KMS-11 (cell line): ENCODE measurements at regions not wholly inside any gene's neighbourhood (a gene's known extent, or its start where the extent isn't known, plus 50 kb on each side); places are given as distances from the start of the nearest gene placed in this dataset.

ENCODE experiments used
- H2AFZ ChIP-seq: fragments of 200-600 bp; sonication (generic); 2 replicates; pipeline ENCODE4 v1.6.1; 2016; ENCODE audit warnings: antibody characterized with exemption, mixed run types, low read depth
- H3K27ac ChIP-seq: fragments of 200-600 bp; sonication (generic); 2 replicates; pipeline ENCODE4 v1.6.1; 2016; ENCODE audit warnings: mild to moderate bottlenecking, mixed run types
- H3K27me3 ChIP-seq: fragments of 200-600 bp; sonication (generic); 2 replicates; pipeline ENCODE4 v1.6.1; 2017; ENCODE audit warnings: mild to moderate bottlenecking, low read depth, mixed run types, moderate library complexity; ENCODE audit not compliant: insufficient read depth
- H3K36me3 ChIP-seq: fragments of 200-600 bp; sonication (generic); 2 replicates; pipeline ENCODE4 v1.6.1; 2017; ENCODE audit warnings: mild to moderate bottlenecking, mixed run types; ENCODE audit not compliant: insufficient read depth
- H3K4me1 ChIP-seq: fragments of 200-600 bp; sonication (generic); 2 replicates; pipeline ENCODE4 v1.6.1; 2016; ENCODE audit warnings: mild to moderate bottlenecking, low read depth, mixed run types; ENCODE audit not compliant: poor library complexity, severe bottlenecking
- H3K4me2 ChIP-seq: fragments of 200-600 bp; sonication (generic); 2 replicates; pipeline ENCODE4 v1.7.0; 2016; ENCODE audit warnings: mild to moderate bottlenecking, mixed run types
- H3K4me3 ChIP-seq: fragments of 200-600 bp; sonication (generic); IDR thresholded peaks from 2 replicates; pipeline ENCODE4 v1.6.1; 2017; ENCODE audit warnings: low read depth, low read length, mixed read lengths; ENCODE audit not compliant: insufficient read depth
- H3K79me2 ChIP-seq: fragments of 200-600 bp; sonication (generic); 2 replicates; pipeline ENCODE4 v1.6.1; 2016; ENCODE audit warnings: low read depth, mixed run types; ENCODE audit not compliant: insufficient read depth
- H3K9ac ChIP-seq: fragments of 200-600 bp; sonication (generic); 2 replicates; pipeline ENCODE4 v1.6.1; 2016; ENCODE audit warnings: mild to moderate bottlenecking, mixed run types
- H4K20me1 ChIP-seq: fragments of 200-600 bp; sonication (generic); 2 replicates; pipeline ENCODE4 v1.6.1; 2016; ENCODE audit warnings: mild to moderate bottlenecking, mixed run types; ENCODE audit not compliant: insufficient read depth
- CTCF ChIP-seq: fragments of 200-600 bp; sonication (generic); conservative IDR thresholded peaks from 2 replicates; pipeline ENCODE4 v1.6.1; 2017; ENCODE audit warnings: low read depth, mild to moderate bottlenecking, antibody characterized with exemption, low read length, moderate library complexity, mixed read lengths

- H2AFZ ChIP-seq: no peak overlapping the region
- no peaks in the 10 kb centered on the region for H3K27me3 ChIP-seq
- no peak overlapping the region for H3K9ac ChIP-seq
- no peaks in the 10 kb centered on the region for H4K20me1 ChIP-seq
- H3K4me3 ChIP-seq: no peak overlapping the region
- no peak for TF ChIP-seq CTCF
- no peaks in the 10 kb centered on the region for H3K36me3 ChIP-seq
- peaks cover 6% of the 10 kb centered on the region for H3K4me1 ChIP-seq
- no peak overlapping the region for H3K4me2 ChIP-seq
- no peak overlapping the region for H3K27ac ChIP-seq
- no peaks in the 10 kb centered on the region for H3K79me2 ChIP-seq
Measured at GRCh38 chr2:12903272-12903671, 186.5 kb downstream of the TRIB2 start.

- Histone ChIP-seq H3K4me3 (no peak overlapping the region), H3K36me3 (no peaks in the 10 kb centered on the region)
Measured at GRCh38 chr2:12910431-12910830, 193.7 kb downstream of the TRIB2 start.

GRCh38 chr2:12915787-12916186, 199.1 kb downstream of the TRIB2 start:
- Histone ChIP-seq H3K4me3 (no peak overlapping the region), H2AFZ (no peak overlapping the region), H3K27ac (no peak overlapping the region), H3K27me3 (no peaks in the 10 kb centered on the region), H3K9ac (no peak overlapping the region), H4K20me1 (no peaks in the 10 kb centered on the region), H3K36me3 (no peaks in the 10 kb centered on the region), H3K4me1 (no peaks in the 10 kb centered on the region), H3K79me2 (no peaks in the 10 kb centered on the region), H3K4me2 (no peak overlapping the region)
- no peak for TF ChIP-seq CTCF

More at GRCh38 chr2:12910431-12910830, 193.7 kb downstream of the TRIB2 start:
- H3K9ac ChIP-seq: no peak overlapping the region
- H3K4me2 ChIP-seq: no peak overlapping the region
- no peak for TF ChIP-seq CTCF
- no peaks in the 10 kb centered on the region for H3K4me1 ChIP-seq
- H2AFZ ChIP-seq: no peak overlapping the region
- no peak overlapping the region for H3K27ac ChIP-seq
- H3K79me2 ChIP-seq: no peaks in the 10 kb centered on the region
- no peaks in the 10 kb centered on the region for H3K27me3 ChIP-seq
- no peaks in the 10 kb centered on the region for H4K20me1 ChIP-seq

DNA sequence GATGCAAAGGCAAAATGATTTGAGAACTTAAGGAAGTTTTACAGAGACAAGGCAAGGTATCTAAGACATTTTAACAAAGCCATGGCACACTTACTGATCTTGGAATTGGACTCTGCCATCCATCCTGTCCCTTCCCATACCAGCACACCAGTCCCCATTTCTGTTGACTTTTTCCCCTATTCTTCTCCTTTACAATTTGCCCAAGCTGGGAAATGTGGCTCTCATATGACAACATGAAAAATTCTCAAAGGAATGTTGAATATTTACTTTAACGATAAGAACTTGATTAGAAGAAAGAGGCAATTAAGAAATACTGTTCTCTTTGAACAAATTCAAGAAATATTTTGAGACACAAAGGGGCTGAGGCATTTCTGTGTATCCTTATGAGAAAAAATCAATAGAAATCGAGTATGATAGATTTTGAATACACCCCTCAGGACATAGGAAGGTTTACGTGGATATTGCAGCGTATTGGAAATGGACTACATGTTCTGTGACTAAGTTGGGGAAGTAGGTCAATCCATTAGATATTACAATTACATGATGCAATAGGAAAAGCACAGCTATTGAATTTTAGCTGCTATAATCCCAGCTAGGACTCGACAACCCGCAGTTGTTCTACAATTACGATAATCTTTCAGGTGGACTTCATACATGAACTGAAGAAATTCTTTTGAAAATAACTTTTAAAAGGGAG, 201.6 kb downstream of the TRIB2 start:
- no peak overlapping the region for H3K27ac ChIP-seq

More for the DNA sequence above, 201.6 kb downstream of the TRIB2 start:
- H3K27me3 ChIP-seq: no peaks in the 10 kb centered on the region
- no peaks in the 10 kb centered on the region for H3K36me3 ChIP-seq
- no peak for TF ChIP-seq CTCF
- H3K4me2 ChIP-seq: no peak overlapping the region
- H3K79me2 ChIP-seq: no peaks in the 10 kb centered on the region
- H3K9ac ChIP-seq: no peak overlapping the region
- H3K4me3 ChIP-seq: no peak overlapping the region
- H2AFZ ChIP-seq: no peak overlapping the region
- H3K4me1 ChIP-seq: no peaks in the 10 kb centered on the region
- H4K20me1 ChIP-seq: no peaks in the 10 kb centered on the region
